AG04450 (cell line): ENCODE measurements at regions not wholly inside any gene's neighbourhood (a gene's known extent, or its start where the extent isn't known, plus 50 kb on each side); places are given as distances from the start of the nearest gene placed in this dataset.

Source experiments
- CTCF ChIA-PET: fragments of 300-600, 350-600 bp; formaldehyde crosslinking; extraction: SDS; loops from one replicate; lab custom pipeline; 2022; ENCODE audit warnings: antibody characterized with exemption, inconsistent platforms; lab: Charles Lee
- POLR2A ChIA-PET: fragments of 350-600 bp; formaldehyde crosslinking; extraction: SDS; loops from one replicate; lab custom pipeline; 2021; ENCODE audit warnings: antibody characterized with exemption, inconsistent platforms; lab: Yijun Ruan, JAX
- DNase-seq: peaks from one replicate; pipeline ENCODE4 v3.0.0-alpha.2; 2011; ENCODE audit warnings: low read depth, low spot score
- H3K27ac ChIP-seq: one replicate; pipeline ENCODE4 v1.5.1; 2012; ENCODE audit warnings: low read depth, low read length, control low read depth
- H3K27me3 ChIP-seq: one replicate; pipeline ENCODE4 v1.6.0; 2012; ENCODE audit warnings: low read length; ENCODE audit not compliant: control insufficient read depth, insufficient read depth
- H3K4me3 ChIP-seq: 2 replicates; pipeline ENCODE4 v1.5.1; 2011; ENCODE audit warnings: mild to moderate bottlenecking, low read depth, low read length, control low read depth
- H3K9me3 ChIP-seq: 2 replicates; pipeline ENCODE4 v1.5.1; 2012; ENCODE audit warnings: low read length; ENCODE audit not compliant: control insufficient read depth, insufficient read depth
- CTCF ChIP-seq: IDR thresholded peaks from 2 replicates; pipeline ENCODE4 v1.5.1; 2011; ENCODE audit warnings: low read depth, low read length, control low read depth, inconsistent platforms

- POLR2A ChIA-PET, result no interaction called here
- no peak for TF ChIP-seq CTCF
- no peaks in the 10 kb centered on the region for H3K9me3 ChIP-seq
- DNase-seq, result no peak
- no peaks in the 10 kb centered on the region for H3K27me3 ChIP-seq
- no peak overlapping the region for H3K27ac ChIP-seq
- CTCF ChIA-PET, result no interaction called here
- no peak overlapping the region for H3K4me3 ChIP-seq
Measured at GRCh38 chr6:67606906-67607828, 1027.9 kb upstream of the ADGRB3 start.

GRCh38 chr6:67594366-67594765 is 1040.7 kb upstream of the ADGRB3 start:
- CTCF ChIA-PET, result interaction anchor here (0.5 kb wide), 1 partner anchor 182 kb away, joined by 4 read pairs; no protein-coding TSS in a partner anchor

GRCh38 chr6:67593247-67593646 is 1041.8 kb upstream of the ADGRB3 start:
- Histone ChIP-seq H3K27ac (no peak overlapping the region), H3K9me3 (no peaks in the 10 kb centered on the region), H3K27me3 (no peaks in the 10 kb centered on the region), H3K4me3 (no peak overlapping the region)
- no peak for TF ChIP-seq CTCF
- no peak for DNase-seq
- CTCF ChIA-PET, result no interaction called here
- POLR2A ChIA-PET, result no interaction called here

More at GRCh38 chr6:67594366-67594765, 1040.7 kb upstream of the ADGRB3 start:
- no peak for DNase-seq
- Histone ChIP-seq H3K9me3 (no peaks in the 10 kb centered on the region), H3K27ac (no peak overlapping the region), H3K27me3 (no peaks in the 10 kb centered on the region), H3K4me3 (no peak overlapping the region)
- TF ChIP-seq CTCF, result no peak
- POLR2A ChIA-PET, result no interaction called here

- ChIA-PET CTCF (no interaction called here), POLR2A (no interaction called here)
- H3K9me3 ChIP-seq, result no peaks in the 10 kb centered on the region
- TF ChIP-seq CTCF, result no peak
- H3K27me3 ChIP-seq, result no peaks in the 10 kb centered on the region
- no peak overlapping the region for H3K4me3 ChIP-seq
- DNase-seq, result no peak
- H3K27ac ChIP-seq, result no peak overlapping the region
Measured at GRCh38 chr6:67591910-67592309, 1043.2 kb upstream of the ADGRB3 start.

- Histone ChIP-seq H3K9me3 (no peaks in the 10 kb centered on the region), H3K4me3 (no peak overlapping the region), H3K27ac (no peak overlapping the region), H3K27me3 (no peaks in the 10 kb centered on the region)
- no peak for DNase-seq
- ChIA-PET POLR2A (no interaction called here), CTCF (no interaction called here)
- no peak for TF ChIP-seq CTCF
Measured at GRCh38 chr6:67567842-67568241, 1067.2 kb upstream of the ADGRB3 start.
